GM21360 (cell line): ENCODE measurements at regions not wholly inside any gene's neighbourhood (a gene's known extent, or its start where the extent isn't known, plus 50 kb on each side); places are given as distances from the start of the nearest gene placed in this dataset.

Source experiments
- ATAC-seq: cut with Tn5 transposase; IDR thresholded peaks from one replicate; pipeline ENCODE4 v1.9.1; 2021; ENCODE audit warnings: mild to moderate bottlenecking, moderate library complexity; ENCODE audit not compliant: unreplicated experiment

- no peak for ATAC-seq
Measured at GRCh38 chr3:30201715-30202114, 404.7 kb upstream of the TGFBR2 start.

GRCh38 chr3:30203301-30203700 is 403.1 kb upstream of the TGFBR2 start:
- ATAC-seq, result no peak

GRCh38 chr3:30204126-30204525 is 402.3 kb upstream of the TGFBR2 start:
- ATAC-seq, result no peak

- ATAC-seq, result no peak
Measured at GRCh38 chr3:30206051-30206450, 400.4 kb upstream of the TGFBR2 start.

- ATAC-seq, result no peak
Measured at GRCh38 chr3:30221619-30222018, 384.8 kb upstream of the TGFBR2 start.

- ATAC-seq, result no peak
Measured at GRCh38 chr3:30222441-30222840, 384.0 kb upstream of the TGFBR2 start.

- ATAC-seq, result no peak
Measured at GRCh38 chr3:30225021-30225420, 381.4 kb upstream of the TGFBR2 start.

GRCh38 chr3:30226601-30227151 is 379.7 kb upstream of the TGFBR2 start:
- no peak for ATAC-seq

GRCh38 chr3:30227571-30228301 is 378.7 kb upstream of the TGFBR2 start:
- no peak for ATAC-seq

GRCh38 chr3:30228302-30228631 is 378.1 kb upstream of the TGFBR2 start:
- no peak for ATAC-seq

- no peak for ATAC-seq
Measured at GRCh38 chr3:30231277-30232141, 374.9 kb upstream of the TGFBR2 start.

- ATAC-seq, result no peak
Measured at GRCh38 chr3:30232142-30232541, 374.3 kb upstream of the TGFBR2 start.

- ATAC-seq, result no peak
Measured at GRCh38 chr3:30233913-30234646, 372.3 kb upstream of the TGFBR2 start.

- no peak for ATAC-seq
Measured at GRCh38 chr3:30236011-30236410, 370.4 kb upstream of the TGFBR2 start.

GRCh38 chr3:30241721-30242120 is 364.7 kb upstream of the TGFBR2 start:
- no peak for ATAC-seq

GRCh38 chr3:30245858-30246622 is 360.4 kb upstream of the TGFBR2 start:
- ATAC-seq, result no peak

GRCh38 chr3:30248423-30248822 is 358.0 kb upstream of the TGFBR2 start:
- ATAC-seq, result peak; percentile 87

GRCh38 chr3:30252474-30252873 is 353.9 kb upstream of the TGFBR2 start:
- no peak for ATAC-seq

- ATAC-seq, result no peak
Measured at GRCh38 chr3:30253832-30254231, 352.6 kb upstream of the TGFBR2 start.

- no peak for ATAC-seq
Measured at GRCh38 chr3:30256474-30256873, 349.9 kb upstream of the TGFBR2 start.
